OCI-LY7 (cell line): ENCODE measurements at regions not wholly inside any gene's neighbourhood (a gene's known extent, or its start where the extent isn't known, plus 50 kb on each side); places are given as distances from the start of the nearest gene placed in this dataset.

Experiments used
- BruUV-seq: library from RNA; stranded (reverse); fragments of 400-500 nt; replicated peaks from 2 replicates; lab custom pipeline; 2021; lab: Mats Ljungman, UMichigan
- CTCF ChIA-PET: fragments of 300-600 bp; sonication (Branson Sonifier 250); formaldehyde crosslinking; loops from one replicate; lab custom pipeline; 2022; ENCODE audit warnings: antibody characterized with exemption; ENCODE audit not compliant: unreplicated experiment; lab: Charles Lee
- POLR2A ChIA-PET: fragments of 300-600 bp; sonication (Branson Sonifier 250); formaldehyde crosslinking; loops from one replicate; lab custom pipeline; 2022; ENCODE audit warnings: antibody characterized with exemption; lab: Charles Lee
- DNase-seq: peaks from one replicate; pipeline ENCODE4 v3.0.0-alpha.2; 2015; ENCODE audit warnings: low spot score
- H2AFZ ChIP-seq: fragments of 200-600 bp; sonication (generic), shearing (Covaris generic); 2 replicates; pipeline ENCODE4 v1.6.1; 2014; ENCODE audit warnings: mild to moderate bottlenecking, antibody characterized with exemption, low read length, moderate library complexity
- H3K27ac ChIP-seq: fragments of 200-600 bp; sonication (generic); 2 replicates; pipeline ENCODE4 v1.5.1; 2014; ENCODE audit warnings: mixed run types, low read depth, mild to moderate bottlenecking, moderate library complexity, low read length, inconsistent platforms; ENCODE audit not compliant: poor library complexity, severe bottlenecking
- H3K36me3 ChIP-seq: fragments of 200-600 bp; sonication (generic); 2 replicates; pipeline ENCODE4 v1.6.1; 2014; ENCODE audit warnings: mild to moderate bottlenecking, antibody characterized with exemption, low read length, moderate library complexity, mixed read lengths; ENCODE audit not compliant: insufficient read depth
- H3K4me1 ChIP-seq: fragments of 200-600 bp; sonication (generic); 2 replicates; pipeline ENCODE4 v1.5.1; 2014; ENCODE audit warnings: mild to moderate bottlenecking, low read length; ENCODE audit not compliant: insufficient read depth, poor library complexity, severe bottlenecking
- H3K4me2 ChIP-seq: fragments of 200-600 bp; sonication (generic); 2 replicates; pipeline ENCODE4 v1.6.1; 2014; ENCODE audit warnings: mild to moderate bottlenecking, low read length
- H3K4me3 ChIP-seq: fragments of 200-600 bp; sonication (generic); 2 replicates; pipeline ENCODE4 v1.5.1; 2014; ENCODE audit warnings: mild to moderate bottlenecking, low read depth, low read length; ENCODE audit not compliant: poor library complexity, severe bottlenecking
- H3K79me2 ChIP-seq: fragments of 200-600 bp; sonication (generic); 2 replicates; pipeline ENCODE4 v1.6.1; 2016; ENCODE audit warnings: low read depth, mild to moderate bottlenecking, low read length, moderate library complexity, mixed read lengths; ENCODE audit not compliant: insufficient read depth
- H3K9me2 ChIP-seq: fragments of 200-600 bp; sonication (generic); 2 replicates; pipeline ENCODE4 v1.6.1; 2016; ENCODE audit warnings: mild to moderate bottlenecking, low read length, mixed read lengths; ENCODE audit not compliant: insufficient read depth
- H3K9me3 ChIP-seq: fragments of 200-600 bp; sonication (generic); 2 replicates; pipeline ENCODE4 v1.6.1; 2014; ENCODE audit warnings: mild to moderate bottlenecking, mixed run types, low read length, mixed read lengths
- H4K20me1 ChIP-seq: fragments of 200-600 bp; sonication (generic); 2 replicates; pipeline ENCODE4 v1.6.1; 2014; ENCODE audit warnings: mild to moderate bottlenecking, antibody characterized with exemption, low read length, moderate library complexity, mixed read lengths; ENCODE audit not compliant: insufficient read depth
- CTCF ChIP-seq: fragments of 200-600 bp; sonication (generic); conservative IDR thresholded peaks from 2 replicates; pipeline ENCODE4 v1.5.1; 2014; ENCODE audit warnings: mild to moderate bottlenecking, antibody characterized with exemption, low read length, moderate library complexity, mixed read lengths
- EZH2phosphoT487 ChIP-seq: fragments of 200-600 bp; sonication (generic); IDR thresholded peaks from 2 replicates; pipeline ENCODE4 v1.6.1; 2018; ENCODE audit warnings: low read depth, borderline replicate concordance, mild to moderate bottlenecking, mixed run types, antibody characterized with exemption, low read length, moderate library complexity, mixed read lengths
- intact Hi-C: fragments of 100-400 bp; cut with micrococcal nuclease; formaldehyde crosslinking; loops from one replicate; pipeline ENCODE4 v1.10.0; 2022; ENCODE audit not compliant: unreplicated experiment

DNA sequence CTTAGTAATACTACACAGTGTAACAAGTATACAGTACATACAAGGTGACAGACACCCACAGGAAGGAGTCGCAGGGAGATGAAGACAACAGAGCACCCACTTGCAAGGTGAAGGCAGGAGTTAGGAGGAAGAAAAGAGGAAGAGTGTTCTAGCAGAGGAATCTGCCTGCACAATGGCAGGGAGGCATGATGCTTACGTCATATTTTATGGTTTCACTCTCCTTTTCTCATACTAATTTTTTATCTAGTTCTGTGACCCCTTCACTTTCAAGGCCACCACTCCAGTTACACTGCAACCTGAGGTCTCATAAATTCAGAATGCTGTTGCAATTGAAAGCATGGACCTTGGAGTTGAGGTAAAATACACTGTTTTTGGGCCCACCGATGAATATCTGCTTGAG lies 331.7 kb downstream of the MEIS1 start:
- no peaks in the 10 kb centered on the region for H3K9me3 ChIP-seq
- no peak overlapping the region for H3K4me2 ChIP-seq
- H3K4me3 ChIP-seq: no peak overlapping the region
- intact Hi-C loops: no loop called here
- no peaks in the 10 kb centered on the region for H4K20me1 ChIP-seq
- CTCF ChIA-PET: no interaction called here
- TF ChIP-seq EZH2phosphoT487 (no peak), CTCF (no peak)
- H3K36me3 ChIP-seq: no peaks in the 10 kb centered on the region
- H3K27ac ChIP-seq: no peak overlapping the region
- H2AFZ ChIP-seq: no peak overlapping the region
- H3K79me2 ChIP-seq: no peaks in the 10 kb centered on the region
- H3K9me2 ChIP-seq: no peaks in the 10 kb centered on the region
- no TSS peak for BruUV-seq
- no peaks in the 10 kb centered on the region for H3K4me1 ChIP-seq
- no peak for DNase-seq
- POLR2A ChIA-PET: interaction anchor here (1.2 kb wide), 1 partner anchor 9 kb away, joined by 3 read pairs; no protein-coding TSS in a partner anchor

DNA sequence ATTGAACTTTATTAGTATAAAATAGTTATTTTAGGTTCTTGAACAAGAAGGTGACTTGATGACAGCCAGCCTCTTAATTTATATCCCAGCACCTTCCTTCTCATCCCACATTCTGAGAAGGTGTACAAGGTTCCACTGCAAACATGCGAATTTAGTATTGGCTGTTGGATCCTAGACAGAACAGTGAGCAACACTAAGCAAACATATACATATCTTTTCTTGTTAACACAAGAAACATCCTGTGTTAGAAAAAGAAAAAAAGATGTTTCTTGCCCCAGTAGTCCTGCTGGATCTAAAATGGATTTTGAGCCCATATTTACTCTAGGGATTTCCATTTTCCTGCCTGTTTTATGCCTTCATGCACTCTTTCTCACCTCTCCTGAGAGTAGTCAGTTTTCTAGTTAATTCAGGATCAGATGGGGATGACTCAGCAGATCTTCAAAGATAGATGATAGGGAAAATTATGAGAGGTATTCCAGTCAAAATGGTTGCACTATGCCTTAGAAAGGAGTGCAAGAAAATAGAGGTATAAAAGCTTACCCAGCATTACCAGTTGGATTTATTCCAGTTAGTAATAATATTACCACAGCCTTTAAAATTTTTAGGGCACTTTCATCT lies 336.5 kb downstream of the MEIS1 start:
- no peaks in the 10 kb centered on the region for H4K20me1 ChIP-seq
- no peak overlapping the region for H3K4me3 ChIP-seq
- H3K79me2 ChIP-seq: no peaks in the 10 kb centered on the region
- intact Hi-C loops: no loop called here
- BruUV-seq: no TSS peak
- no peaks in the 10 kb centered on the region for H3K36me3 ChIP-seq
- H3K4me2 ChIP-seq: no peak overlapping the region
- H3K4me1 ChIP-seq: no peaks in the 10 kb centered on the region
- TF ChIP-seq EZH2phosphoT487 (no peak), CTCF (no peak)
- H3K9me3 ChIP-seq: no peaks in the 10 kb centered on the region
- DNase-seq: no peak
- ChIA-PET POLR2A (no interaction called here), CTCF (no interaction called here)
- H2AFZ ChIP-seq: no peak overlapping the region
- no peak overlapping the region for H3K27ac ChIP-seq
- H3K9me2 ChIP-seq: no peaks in the 10 kb centered on the region

DNA sequence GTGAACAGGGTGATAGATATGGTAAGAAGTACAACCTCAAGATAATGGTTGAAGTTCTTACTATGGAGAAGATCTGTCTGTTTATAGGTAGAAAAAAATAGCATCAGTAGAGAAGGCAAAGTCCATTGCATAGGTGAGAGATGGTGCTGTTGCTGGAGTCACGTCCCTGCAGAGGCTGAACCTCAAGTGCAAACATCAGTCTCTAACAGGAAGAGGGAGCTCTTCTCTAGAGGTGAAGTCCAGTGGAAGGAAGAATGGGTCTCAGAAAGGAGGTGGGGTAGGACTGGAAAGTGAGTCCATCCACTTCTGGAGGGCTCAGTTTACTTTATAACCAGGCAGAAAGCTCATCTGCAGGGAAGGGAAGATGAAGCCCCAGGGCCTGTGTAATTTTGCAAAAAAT lies 337.7 kb downstream of the MEIS1 start:
- no peaks in the 10 kb centered on the region for H4K20me1 ChIP-seq
- no peaks in the 10 kb centered on the region for H3K4me1 ChIP-seq
- POLR2A ChIA-PET: no interaction called here
- no TSS peak for BruUV-seq
- H2AFZ ChIP-seq: no peak overlapping the region
- intact Hi-C loops: no loop called here
- no peaks in the 10 kb centered on the region for H3K36me3 ChIP-seq
- CTCF ChIA-PET: no interaction called here
- no peak overlapping the region for H3K27ac ChIP-seq
- DNase-seq: no peak
- no peaks in the 10 kb centered on the region for H3K9me3 ChIP-seq
- H3K79me2 ChIP-seq: no peaks in the 10 kb centered on the region
- H3K9me2 ChIP-seq: no peaks in the 10 kb centered on the region
- H3K4me2 ChIP-seq: no peak overlapping the region
- TF ChIP-seq EZH2phosphoT487 (no peak), CTCF (no peak)
- H3K4me3 ChIP-seq: no peak overlapping the region
